ENCODE measurements at regions not wholly inside any gene's neighbourhood (a gene's known extent, or its start where the extent isn't known, plus 50 kb on each side); places are given as distances from the start of the nearest gene placed in this dataset.

GRCh38 chr12:111184161-111184560, 184.7 kb downstream of the PHETA1 start:
- TF ChIP-seq CTCF (IDR thresholded peaks at IDR 0.05) (no peak), POLR2A (IDR thresholded peaks at IDR 0.05) (no peak), EP300 (IDR thresholded peaks at IDR 0.05) (no peak)
